Germinal center (tissue), 1 donor: ENCODE measurements at regions not wholly inside any gene's neighbourhood (a gene's known extent, or its start where the extent isn't known, plus 50 kb on each side); places are given as distances from the start of the nearest gene placed in this dataset.
"Not testable (repeated sequence)": the region's sequence is repeated elsewhere in the genome, so short reads cannot be mapped to it uniquely, and the experiment has no call there.

Experiments used
- DNase-seq: peaks from one replicate; pipeline ENCODE4 v3.0.0; 2012; ENCODE audit warnings: mixed read lengths, low spot score

- no peak for DNase-seq
Observed at GRCh38 chr16:58960034-58960433, 225.9 kb upstream of the GOT2 start.

GRCh38 chr16:58958749-58959148, 224.6 kb upstream of the GOT2 start:
- DNase-seq = no peak

GRCh38 chr16:58948244-58948643, 214.1 kb upstream of the GOT2 start:
- no peak for DNase-seq

- DNase-seq = no peak
Observed at GRCh38 chr16:58940609-58941008, 206.5 kb upstream of the GOT2 start.

- DNase-seq = no peak
Observed at GRCh38 chr16:58938811-58939210, 204.7 kb upstream of the GOT2 start.

- no peak for DNase-seq
Observed at GRCh38 chr16:58937661-58938060, 203.5 kb upstream of the GOT2 start.

GRCh38 chr16:58933186-58933585, 199.1 kb upstream of the GOT2 start:
- no peak for DNase-seq

- DNase-seq = no peak
Observed at GRCh38 chr16:58931436-58931835, 197.3 kb upstream of the GOT2 start.

- DNase-seq = no peak
Observed at GRCh38 chr16:58923094-58923493, 189.0 kb upstream of the GOT2 start.

- DNase-seq = no peak
Observed at GRCh38 chr16:58913456-58913855, 179.3 kb upstream of the GOT2 start.

GRCh38 chr16:58912571-58912970, 178.5 kb upstream of the GOT2 start:
- DNase-seq = no peak

- no peak for DNase-seq
Observed at GRCh38 chr16:58906981-58907715, 173.0 kb upstream of the GOT2 start.

GRCh38 chr16:58904291-58904690, 170.2 kb upstream of the GOT2 start:
- DNase-seq = no peak

- DNase-seq = no peak
Observed at GRCh38 chr16:58889516-58889915, 155.4 kb upstream of the GOT2 start.

- DNase-seq = no peak
Observed at GRCh38 chr16:58885528-58886170, 151.5 kb upstream of the GOT2 start.

GRCh38 chr16:58884141-58884540, 150.0 kb upstream of the GOT2 start:
- DNase-seq = no peak

GRCh38 chr16:58883131-58883530, 149.0 kb upstream of the GOT2 start:
- no peak for DNase-seq

GRCh38 chr16:58882292-58882691, 148.2 kb upstream of the GOT2 start:
- no peak for DNase-seq

GRCh38 chr16:58878641-58879040, 144.5 kb upstream of the GOT2 start:
- DNase-seq = not testable (repeated sequence)

GRCh38 chr16:58866935-58867334, 132.8 kb upstream of the GOT2 start:
- no peak for DNase-seq

- DNase-seq = no peak
Observed at GRCh38 chr16:58863761-58864160, 129.6 kb upstream of the GOT2 start.

GRCh38 chr16:58863042-58863441, 128.9 kb upstream of the GOT2 start:
- no peak for DNase-seq

GRCh38 chr16:58862334-58863021, 128.4 kb upstream of the GOT2 start:
- DNase-seq = no peak
